ENCODE measurements at regions not wholly inside any gene's neighbourhood (a gene's known extent, or its start where the extent isn't known, plus 50 kb on each side); places are given as distances from the start of the nearest gene placed in this dataset.

DNA sequence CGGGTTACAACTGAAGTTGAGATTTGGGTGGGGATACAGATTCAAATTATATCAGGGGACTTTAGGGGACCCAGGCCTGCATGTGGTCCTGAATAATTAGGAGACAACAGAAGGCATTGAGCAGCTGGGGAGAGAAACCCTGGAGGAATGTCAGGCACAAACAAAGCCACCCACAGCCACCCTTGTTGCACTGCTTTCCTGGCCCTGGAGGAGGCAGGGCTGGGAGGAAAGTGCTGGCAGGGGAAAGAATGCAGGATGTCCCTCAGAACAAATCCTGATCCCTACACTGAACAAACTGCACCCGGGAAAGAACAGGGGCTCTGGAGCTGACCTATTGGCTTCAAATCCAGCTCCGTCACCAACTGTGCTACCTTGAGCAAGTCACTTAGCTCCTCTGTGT, 214.1 kb upstream of the ATP6AP2 start:
- TF ChIP-seq, protein P1, sequence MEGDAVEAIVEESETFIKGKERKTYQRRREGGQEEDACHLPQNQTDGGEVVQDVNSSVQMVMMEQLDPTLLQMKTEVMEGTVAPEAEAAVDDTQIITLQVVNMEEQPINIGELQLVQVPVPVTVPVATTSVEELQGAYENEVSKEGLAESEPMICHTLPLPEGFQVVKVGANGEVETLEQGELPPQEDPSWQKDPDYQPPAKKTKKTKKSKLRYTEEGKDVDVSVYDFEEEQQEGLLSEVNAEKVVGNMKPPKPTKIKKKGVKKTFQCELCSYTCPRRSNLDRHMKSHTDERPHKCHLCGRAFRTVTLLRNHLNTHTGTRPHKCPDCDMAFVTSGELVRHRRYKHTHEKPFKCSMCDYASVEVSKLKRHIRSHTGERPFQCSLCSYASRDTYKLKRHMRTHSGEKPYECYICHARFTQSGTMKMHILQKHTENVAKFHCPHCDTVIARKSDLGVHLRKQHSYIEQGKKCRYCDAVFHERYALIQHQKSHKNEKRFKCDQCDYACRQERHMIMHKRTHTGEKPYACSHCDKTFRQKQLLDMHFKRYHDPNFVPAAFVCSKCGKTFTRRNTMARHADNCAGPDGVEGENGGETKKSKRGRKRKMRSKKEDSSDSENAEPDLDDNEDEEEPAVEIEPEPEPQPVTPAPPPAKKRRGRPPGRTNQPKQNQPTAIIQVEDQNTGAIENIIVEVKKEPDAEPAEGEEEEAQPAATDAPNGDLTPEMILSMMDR (IDR thresholded peaks at IDR 0.05; ENCODE audit: insufficient read depth, low read length): no peak
- TF ChIP-seq POLR2AphosphoS5 (IDR thresholded peaks at IDR 0.05; ENCODE audit: low read depth) (no peak), GABPA (IDR thresholded peaks at IDR 0.05; ENCODE audit: low read depth) (no peak)
